GM12873 (cell line): ENCODE measurements at regions not wholly inside any gene's neighbourhood (a gene's known extent, or its start where the extent isn't known, plus 50 kb on each side); places are given as distances from the start of the nearest gene placed in this dataset.

ENCODE experiments used
- CTCF ChIP-seq: IDR thresholded peaks from 2 replicates; pipeline ENCODE4 v1.5.1; 2012; ENCODE audit warnings: low read depth, mild to moderate bottlenecking, moderate library complexity, low read length, control low read depth; ENCODE audit not compliant: insufficient read depth; ENCODE audit errors: missing control alignments

DNA sequence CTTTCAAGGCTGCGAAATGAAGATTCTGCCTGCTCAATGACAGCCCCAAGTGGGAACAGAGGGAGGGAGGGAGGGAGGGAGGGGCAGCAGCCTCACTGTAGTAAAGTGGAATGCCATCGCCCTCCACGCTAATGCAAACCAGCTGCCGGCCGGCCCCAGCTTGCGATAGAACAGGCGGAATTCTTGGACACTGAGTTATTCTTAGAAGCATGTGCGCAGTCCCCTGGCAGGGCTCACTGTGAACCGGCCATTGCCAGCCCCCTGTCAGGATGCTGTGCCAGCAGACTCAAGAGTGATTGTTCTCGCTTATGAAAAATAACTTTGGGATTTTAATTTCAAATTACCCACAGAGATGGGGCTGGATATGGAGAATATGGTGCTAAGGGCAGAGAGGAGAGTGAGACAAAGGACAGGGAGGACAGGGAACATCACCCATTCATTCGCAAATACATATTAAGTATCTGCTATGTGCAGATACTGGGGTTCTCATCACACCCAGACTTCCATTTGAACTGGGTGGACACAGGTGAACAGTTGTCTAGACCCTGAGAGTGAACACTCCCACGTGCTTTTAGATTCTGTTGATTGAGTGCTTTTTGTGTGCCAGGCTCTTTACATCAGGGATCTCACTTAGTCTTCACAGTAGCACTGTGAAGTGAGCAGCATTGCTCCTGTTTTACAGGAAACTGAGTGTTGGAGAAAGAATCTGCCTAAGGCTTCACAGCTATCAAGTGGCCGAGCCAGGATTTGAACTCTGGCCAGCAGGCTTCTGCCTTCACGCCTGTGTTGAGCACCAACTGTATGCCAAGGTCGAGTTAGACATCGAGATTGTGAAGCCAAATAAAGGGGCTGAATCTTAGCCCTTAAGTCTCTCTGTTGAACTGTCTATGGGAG lies 192.9 kb downstream of the C12orf75 start:
- no peak for TF ChIP-seq CTCF

DNA sequence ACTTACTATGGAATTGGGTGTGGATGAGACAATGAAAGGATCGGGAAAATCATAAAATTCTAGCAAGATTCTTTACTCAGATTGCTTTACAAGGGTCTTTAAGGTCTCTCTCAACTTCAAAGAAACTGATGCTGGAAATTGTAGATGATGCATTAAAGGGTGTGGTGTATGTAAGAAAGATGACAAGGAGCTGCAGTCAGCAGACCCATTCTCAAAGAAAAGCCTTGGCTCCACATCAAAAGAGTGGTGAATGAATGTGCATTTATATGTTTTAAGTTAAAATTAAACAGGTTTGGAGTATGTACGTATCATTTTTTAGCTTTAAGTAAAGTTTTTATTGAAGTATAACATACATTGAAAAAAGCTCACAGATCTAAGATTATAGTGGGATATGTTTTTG lies 194.5 kb downstream of the C12orf75 start:
- TF ChIP-seq CTCF: no peak

- no peak for TF ChIP-seq CTCF
These were observed 203.6 kb downstream of the C12orf75 start for GRCh38 chr12:105534068-105534467.

DNA sequence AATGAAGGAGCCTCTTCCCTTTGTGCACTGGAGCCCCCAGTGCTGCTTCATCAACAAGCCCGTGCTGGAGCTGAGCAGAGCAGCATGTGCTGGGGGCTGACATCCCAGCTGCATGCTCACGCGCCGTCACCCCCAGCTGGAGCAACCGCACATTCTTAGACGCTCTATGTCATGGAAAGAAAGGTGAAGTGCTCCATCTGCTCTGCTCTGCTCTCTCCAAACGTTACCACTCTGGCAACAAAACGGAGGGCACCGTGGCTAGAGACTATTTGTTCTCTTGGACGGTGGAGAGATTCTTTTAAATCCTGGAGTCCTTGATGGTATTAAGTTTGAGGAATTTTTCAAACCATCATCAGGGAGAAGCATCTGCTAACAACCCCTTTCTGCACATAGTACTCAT lies 208.4 kb downstream of the C12orf75 start:
- no peak for TF ChIP-seq CTCF

- TF ChIP-seq CTCF: no peak
These were observed 209.2 kb downstream of the C12orf75 start for GRCh38 chr12:105539735-105540134.

GRCh38 chr12:105547786-105548185 lies 217.3 kb downstream of the C12orf75 start:
- TF ChIP-seq CTCF: no peak

DNA sequence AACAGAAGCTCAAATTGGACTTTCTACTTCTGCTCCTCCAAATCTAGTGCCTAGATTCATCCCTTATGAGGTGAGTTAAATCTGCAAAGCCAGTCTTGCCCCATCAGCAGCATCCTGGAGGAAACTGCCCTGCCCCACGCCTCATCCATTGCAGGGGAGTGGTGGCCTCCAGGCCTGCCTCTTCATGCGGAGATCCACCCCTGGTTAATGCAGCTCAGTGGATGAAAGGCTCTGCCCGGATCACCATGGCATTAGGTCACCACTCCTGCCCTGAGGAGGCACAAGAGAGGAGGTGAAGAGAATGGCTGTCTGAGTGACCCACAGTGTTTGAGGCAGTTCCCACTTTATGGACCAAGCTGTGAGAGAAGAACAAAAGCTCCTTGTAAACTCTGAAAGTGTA lies 218.1 kb downstream of the C12orf75 start:
- no peak for TF ChIP-seq CTCF
